ENCODE measurements at regions not wholly inside any gene's neighbourhood (a gene's known extent, or its start where the extent isn't known, plus 50 kb on each side); places are given as distances from the start of the nearest gene placed in this dataset.

DNA sequence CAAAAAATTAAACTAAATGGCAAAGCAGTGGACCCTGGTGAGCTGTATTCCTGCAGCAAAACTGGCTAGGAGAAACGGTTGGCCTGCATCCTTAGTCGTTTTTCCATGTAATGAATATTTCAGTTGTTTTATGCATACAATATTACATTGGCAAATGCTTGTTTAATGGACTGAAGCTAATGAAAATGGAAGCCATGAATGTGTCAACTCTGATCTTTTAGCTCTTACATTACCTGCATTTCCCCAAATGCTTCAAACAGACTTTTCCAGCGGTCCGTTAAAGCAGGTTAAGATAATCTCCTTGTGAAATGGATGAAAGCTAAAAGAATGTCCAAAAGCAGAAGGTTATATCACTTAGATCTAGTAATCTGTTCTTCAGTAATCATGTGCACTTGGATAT lies 686.3 kb upstream of the SETBP1 start:
- DNase-seq: no peak

DNA sequence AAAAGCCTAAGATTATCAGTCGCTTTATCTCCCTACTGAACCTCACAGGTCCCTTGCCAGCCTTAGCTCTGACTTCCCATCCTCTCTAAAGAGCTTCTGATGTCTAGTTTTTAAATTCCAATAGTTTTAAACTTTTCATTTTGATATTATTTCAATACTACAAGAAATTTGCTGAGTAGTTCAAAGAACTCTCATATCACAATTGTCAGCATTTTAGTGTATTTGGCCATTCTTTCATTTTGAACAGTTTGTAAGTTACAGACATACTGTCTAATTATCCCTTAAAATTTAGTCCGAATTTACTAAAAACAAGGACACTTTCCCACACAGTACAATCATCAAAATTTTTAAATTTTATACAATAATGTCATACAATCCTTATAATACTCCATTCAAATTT lies 666.8 kb upstream of the SETBP1 start:
- no peak for DNase-seq

DNA sequence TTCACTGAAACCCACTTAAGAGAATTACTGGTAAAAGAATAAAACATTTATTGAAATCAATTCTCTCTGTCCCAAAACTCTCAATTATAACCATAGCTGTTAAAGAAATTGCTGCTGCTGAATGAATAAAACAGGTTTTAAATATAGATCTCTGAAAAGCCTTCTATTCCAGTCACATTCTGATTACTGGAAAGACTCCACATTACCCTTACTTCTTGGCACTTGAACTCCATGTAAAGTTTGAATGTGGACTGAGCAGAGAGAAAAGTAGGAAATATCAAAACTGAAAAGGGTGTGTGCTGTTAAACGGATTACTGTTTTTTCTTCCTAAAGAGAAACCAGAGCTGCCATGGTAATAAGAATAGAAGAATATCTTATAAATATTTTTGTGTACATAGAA lies 655.3 kb upstream of the SETBP1 start:
- DNase-seq: no peak

DNA sequence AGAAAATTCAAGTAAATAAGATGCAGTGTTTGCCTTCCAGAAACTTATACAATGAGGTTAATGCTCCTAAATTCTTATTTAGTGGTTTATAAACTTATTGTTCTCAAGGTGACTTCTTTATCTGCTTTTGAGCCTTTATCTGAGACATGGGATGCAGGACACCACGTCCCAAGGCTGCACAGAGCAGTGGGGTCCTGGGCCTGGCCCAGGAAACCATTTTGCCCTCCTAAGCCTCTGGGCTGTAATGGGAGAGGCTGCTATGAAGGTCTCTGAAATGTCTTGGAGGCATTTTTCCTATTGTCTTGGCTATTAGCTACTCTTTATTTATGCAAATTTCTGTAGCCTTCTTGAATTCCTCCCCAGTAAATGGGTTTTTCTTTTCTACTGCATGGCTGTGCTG lies 652.6 kb upstream of the SETBP1 start:
- DNase-seq: no peak

DNA sequence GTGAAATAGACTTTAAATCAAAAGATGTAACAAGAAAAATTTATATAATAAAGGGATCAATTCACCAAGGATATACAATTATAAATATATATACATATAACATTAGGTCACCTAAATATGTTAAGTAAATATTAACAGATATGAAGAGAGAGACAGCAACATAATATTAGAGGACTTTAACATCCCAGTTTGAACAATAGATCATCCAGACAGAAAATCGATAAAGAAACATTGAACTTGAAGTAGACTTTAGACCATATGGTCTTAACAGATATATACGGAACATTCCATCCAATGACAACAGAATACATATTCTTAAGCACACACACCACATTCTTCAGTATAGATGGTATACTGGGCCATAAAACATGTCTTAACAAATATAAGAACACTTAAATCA lies 649.6 kb upstream of the SETBP1 start:
- no peak for DNase-seq

DNA sequence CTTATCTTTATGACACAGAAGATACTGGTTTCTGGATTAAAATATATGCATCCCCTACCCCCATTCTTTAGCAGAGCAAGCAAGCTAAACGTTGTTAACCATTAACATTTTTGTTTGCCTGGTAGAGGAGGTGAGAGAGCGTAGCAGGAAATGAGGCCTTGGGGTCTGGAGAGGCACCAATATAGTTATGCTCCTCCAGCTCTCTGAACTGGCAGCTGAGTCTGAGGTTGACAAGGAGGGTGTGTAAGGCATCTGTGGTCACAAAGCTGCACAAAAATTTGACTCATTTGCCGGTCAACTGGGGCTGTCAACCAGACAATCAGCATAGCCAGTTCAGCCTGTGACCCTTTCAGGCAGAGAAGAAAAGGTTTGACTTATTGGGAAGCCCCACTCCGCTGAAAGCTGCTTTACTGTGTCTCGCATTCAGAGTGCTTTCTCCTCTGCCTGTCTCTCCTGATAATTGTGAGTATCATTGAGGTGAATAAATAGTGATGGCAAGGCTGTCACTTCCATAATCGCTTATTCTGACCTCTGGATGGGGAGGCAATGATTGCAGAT lies 647.5 kb upstream of the SETBP1 start:
- no peak for DNase-seq

DNA sequence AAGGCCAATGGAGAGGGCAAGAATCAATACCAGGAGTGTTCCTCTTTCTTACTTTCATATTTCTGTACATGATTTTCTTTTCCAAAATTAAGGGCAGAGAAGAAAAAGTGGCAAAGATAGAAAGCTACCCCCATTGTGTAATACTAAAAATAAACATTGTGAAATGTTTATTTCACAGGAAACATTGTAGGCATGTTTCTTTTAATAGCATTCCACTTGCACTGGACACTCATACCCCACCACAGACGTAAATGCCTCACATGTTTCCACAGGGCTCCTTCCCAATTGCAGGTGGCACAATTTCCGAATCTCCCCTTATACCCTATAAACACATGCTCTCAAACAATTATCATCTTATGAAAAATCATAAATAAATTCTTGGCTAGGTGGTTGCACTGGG lies 645.1 kb upstream of the SETBP1 start:
- DNase-seq: no peak

DNA sequence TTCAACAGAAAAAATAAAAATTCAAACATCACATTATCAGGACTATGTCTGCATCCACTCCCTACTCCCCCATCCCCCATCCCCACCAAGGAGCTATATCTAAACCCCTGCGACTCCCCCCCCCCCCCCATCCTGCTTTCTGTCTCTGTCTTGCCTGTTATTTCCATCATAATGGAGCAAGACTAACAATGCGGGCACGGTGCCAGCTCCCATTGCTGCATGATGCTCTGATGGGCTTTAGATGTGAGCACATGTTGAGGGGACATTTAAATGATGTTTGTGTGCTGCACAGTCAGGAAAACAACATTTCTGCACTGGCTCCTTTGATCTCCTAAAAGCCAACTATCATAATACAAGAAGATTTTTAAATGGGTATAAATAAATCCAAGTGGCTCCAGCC lies 644.2 kb upstream of the SETBP1 start:
- no peak for DNase-seq

DNA sequence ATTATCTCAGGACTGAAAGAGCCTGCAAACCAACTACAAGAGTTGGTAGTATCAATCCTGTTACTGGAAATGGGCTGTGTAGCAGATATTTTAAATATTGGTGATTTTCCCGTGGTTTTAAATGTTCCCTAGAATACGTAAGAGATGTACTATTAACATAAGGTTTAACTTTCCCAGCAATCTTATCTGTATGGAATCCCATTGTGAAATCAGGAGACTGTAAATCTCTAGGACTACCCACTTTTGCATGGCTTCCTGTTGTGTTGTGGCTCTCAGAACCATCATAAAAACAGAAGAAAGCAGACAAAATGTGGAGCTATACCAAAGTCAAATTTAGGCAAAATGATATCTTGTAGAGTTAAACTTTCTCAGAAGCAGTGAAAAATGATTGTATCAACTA lies 641.5 kb upstream of the SETBP1 start:
- no peak for DNase-seq

DNA sequence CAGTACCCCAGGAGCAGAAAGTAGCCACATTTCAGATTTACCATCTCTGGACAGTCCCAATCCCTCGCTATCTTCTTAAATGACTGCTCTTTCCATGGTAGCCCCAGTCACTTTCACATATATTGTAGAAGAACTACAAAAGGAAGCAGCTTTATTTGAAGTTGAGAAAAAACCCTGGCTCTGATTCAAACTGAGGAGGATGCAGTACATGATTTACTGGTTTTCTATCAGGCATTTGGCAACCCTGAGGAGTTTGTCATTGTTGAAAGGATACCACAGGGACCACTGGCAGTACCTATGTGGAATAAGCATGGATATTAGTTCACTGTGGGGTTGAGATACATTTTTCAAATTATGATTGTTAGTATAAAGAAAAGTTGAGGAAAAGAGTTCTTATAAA lies 640.9 kb upstream of the SETBP1 start:
- DNase-seq: no peak

DNA sequence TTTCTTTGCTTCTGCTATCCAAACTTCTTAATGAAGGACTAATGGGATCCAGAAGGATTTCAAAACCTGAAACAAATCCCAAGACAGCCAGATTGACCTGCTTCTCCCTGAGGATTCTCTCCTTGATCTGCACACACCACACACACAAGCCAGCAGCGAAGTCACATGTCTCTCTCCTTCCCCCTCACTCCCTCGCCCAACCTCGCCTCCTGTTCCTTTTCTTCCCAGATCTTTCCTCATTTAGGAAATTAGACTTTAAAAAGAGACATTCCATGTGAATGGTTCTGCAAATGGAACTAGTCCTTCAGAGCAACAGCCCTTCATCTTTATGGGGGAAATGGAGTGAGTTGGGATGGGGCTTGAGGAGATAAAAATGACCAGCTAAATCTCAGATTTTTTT lies 639.1 kb upstream of the SETBP1 start:
- DNase-seq: no peak

DNA sequence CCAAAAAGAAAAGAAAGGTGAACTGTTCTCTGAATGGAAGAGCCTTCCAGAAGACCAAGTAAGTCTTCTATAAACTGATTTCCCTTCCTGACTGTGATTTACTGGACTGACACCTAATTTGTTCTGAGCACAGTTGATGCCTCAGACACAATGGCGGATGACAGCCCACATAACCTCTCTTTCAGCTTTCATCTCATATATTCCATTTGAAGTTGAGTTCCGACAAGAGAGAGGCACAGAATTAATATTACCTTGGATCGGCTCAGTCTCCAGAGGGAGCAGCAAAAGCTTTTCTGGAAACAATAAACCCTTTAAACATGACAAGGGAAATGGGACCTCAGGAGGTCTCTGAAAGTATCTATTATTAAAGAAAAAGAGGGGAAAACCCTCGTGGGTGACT lies 638.7 kb upstream of the SETBP1 start:
- no peak for DNase-seq

DNA sequence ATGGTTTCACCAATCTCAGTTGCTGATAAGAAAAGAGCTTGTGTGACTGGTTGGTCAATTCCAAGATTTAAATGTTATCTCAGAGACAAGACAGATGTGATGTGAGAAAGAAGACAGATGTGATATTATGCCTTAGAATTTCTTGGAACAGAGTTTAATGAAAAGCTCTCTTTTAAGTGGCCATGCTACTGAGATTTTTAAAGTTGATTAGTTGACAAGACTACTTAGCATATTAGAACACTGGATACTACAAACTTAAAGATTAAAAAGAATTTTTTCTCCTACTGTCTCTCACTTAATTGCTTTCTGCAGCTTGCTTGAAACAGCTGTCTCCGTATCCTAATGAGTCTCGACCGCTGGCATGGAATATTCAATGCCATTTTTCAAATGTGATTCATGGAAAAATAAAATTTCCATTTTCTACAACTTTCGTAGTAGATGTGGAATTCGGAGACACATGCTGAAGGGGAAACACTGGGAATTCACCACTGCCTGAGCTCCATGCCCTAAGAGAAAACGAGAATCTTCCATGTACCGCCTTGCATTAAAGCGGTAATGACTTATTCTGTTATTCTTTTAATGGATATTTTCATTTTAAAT lies 634.2 kb upstream of the SETBP1 start:
- DNase-seq: no peak

DNA sequence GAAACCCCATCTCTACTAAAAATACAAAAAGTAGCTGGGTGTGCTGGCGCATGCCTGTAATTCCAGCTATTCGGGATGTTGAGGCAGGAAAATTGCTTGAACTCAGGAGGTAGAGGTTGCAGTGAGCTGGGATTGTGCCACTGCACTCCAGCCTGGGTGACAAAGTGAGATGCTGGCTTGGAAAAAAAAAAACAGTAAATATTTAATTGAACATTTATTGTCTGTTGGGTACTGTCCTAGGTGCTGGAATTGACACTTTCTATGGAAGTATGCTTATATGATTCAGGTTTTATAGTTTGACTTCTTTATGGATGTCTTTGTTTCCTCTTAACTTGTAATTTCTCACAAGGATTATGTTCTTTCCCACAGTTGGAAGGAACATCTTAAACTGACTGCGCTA lies 633.1 kb upstream of the SETBP1 start:
- DNase-seq: no peak

DNA sequence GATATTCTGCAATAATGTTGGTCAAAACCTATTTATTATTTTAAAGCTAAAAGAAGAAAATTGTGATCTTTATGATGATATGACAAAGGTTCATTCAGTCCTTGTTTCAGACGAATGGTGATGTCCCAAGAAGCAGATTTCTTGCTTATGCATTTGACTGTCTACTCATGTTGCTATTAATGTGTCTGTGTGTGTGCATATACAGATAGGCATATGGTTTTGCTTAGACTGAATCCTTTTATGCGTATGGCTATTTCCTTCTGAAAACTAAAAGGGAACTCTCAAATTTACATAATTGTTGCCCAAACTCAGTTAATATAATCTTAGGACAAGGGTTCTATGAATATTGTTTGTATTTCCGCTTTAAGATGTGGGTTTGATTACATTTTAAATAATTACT lies 632.3 kb upstream of the SETBP1 start:
- DNase-seq: no peak

DNA sequence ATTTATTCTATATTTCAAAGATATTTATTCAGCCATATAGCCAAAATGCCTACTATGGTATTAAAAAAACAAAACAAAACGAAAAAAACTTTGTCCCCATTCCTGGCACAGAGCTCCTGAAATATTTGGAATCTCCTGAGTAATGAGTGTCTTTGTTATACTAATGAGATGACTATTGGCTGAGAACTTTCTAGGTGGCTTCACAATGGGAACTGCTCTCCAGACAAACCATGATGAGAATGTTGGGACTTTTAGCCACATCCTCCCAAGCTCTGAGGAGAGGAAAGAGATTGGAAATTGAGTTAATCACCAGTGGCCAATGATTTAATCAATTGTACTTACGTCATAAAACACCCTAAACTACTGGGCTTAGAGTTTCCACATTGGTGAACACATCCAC lies 631.8 kb upstream of the SETBP1 start:
- DNase-seq: no peak

DNA sequence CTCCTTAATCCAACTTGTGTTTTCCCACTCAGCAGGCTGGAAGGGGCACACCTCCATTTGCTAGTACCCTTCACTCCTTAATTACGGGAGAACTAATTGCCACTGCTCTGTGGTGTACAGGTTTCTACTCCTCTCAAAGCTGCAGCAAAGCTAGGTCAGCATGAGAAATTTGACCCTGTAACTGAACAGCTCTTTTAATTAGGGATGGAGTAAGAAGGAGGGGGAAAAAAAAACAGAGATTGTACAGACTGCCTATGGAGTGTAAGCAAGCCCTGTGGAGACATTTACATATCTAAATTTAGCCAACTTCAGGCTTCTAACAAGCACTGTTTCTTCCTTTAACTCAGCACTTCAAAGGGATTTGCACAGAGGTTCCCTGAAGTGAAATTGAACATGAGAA lies 629.7 kb upstream of the SETBP1 start:
- DNase-seq: no peak

DNA sequence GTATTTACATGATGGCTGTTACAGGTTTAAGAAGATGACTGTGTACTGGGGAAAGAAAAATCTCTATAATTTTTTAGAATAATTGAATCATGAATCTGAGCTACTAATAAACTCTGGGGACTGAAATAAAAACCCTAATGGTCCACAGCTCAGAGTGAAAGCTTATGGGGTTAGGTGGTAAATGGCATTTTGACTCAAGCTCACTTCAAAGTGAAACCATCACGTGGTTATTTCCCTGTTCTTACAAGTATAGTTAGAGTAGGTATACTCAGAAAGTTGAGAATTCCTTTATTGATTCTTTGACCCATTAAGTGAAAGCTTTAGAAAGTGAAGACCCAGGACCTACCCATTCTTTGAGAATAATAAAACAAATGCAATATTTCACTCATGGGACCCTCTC lies 626.2 kb upstream of the SETBP1 start:
- DNase-seq: no peak

DNA sequence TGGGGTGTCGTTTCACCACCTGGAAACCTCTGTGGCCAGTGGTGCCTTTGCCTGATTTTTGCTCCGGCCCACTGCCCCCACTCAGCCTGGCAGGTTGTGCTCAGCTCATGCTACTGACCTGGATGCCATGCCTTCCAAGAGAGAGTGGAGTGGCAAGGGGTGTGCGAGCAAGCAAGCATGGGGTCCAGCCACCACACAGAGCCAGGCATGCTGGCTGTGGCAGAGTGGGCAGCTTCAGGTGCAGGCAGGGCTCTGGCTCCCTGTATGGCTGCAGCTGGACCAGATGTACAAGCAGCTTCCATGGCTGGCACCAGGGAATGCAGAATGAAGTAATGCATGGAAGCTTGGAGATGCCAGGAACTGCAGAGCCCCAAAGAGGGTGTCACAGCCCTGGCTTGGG lies 620.5 kb upstream of the SETBP1 start:
- DNase-seq: no peak

DNA sequence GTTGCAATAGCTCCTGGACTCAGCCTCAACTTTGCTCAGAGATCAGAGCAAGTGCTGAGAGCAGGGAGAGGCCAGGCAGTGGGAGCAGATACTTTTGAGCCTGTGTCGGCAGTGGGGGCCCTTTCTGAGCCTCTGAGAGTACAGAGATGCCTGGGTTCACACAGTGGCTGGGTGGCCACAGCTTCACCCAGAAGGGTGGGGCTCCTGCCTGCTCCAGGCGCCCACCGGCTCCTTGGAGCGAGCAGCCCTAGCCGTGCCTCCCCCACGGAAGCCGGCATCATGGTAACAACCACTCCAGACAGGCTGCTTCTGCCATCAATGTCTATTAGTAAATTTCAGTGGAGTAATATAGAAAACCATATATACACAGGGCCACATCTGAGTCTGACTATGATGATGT lies 619.2 kb upstream of the SETBP1 start:
- DNase-seq: no peak

DNA sequence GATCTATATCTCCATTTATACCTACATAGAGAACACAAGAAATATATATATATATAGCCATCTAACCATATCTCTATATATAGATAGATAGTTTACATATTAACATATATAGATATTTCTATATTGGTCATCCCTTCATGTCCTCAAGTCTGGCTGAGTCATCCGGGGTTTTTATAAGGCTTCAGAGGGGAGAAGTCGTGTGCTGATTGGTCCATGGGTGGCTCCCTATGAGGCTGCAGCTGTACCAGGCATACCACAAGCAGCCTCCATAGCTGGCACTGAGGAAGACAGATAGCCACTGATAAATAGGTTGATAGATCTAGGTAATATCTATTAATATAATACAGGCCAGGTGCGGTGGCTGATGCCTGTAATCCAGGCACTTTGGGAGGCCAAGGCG lies 618.3 kb upstream of the SETBP1 start:
- DNase-seq: no peak

DNA sequence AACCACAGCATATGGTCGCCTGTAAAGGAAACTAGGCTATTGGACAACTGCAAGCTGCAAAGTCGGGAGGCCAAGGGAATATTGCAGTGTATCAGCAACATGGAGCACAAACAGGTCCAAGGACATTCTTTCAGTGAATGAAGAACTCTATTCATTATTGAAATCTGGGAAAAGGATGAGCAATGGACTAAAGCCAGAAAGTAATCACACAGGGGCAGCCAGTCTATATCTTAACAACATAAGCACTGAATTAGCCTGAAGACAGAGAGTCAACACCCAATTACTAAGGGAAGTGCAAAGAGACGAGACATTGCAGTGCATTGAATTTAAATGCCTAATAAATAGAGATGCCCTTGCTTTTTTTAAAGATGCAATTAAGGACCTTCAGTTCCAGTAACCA lies 615.5 kb upstream of the SETBP1 start:
- DNase-seq: no peak

DNA sequence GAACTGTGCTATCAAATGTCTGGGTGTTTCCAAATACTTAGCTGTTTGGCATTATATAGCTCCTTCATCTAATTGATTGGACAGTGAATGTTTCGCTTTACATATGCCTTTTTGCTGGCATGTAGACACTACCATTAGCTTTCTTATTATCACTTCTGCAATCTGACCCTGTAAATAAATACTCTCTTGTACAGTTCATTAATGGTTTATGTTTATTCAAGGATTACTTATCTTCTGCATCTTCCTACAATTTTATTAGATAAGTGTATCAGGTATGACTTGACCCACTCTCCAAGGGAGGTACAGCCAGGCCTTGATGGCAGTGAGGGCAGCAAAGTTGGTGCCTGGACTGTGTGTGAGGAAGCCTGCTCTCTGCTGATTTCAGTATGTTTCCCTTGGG lies 614.1 kb upstream of the SETBP1 start:
- DNase-seq: no peak

DNA sequence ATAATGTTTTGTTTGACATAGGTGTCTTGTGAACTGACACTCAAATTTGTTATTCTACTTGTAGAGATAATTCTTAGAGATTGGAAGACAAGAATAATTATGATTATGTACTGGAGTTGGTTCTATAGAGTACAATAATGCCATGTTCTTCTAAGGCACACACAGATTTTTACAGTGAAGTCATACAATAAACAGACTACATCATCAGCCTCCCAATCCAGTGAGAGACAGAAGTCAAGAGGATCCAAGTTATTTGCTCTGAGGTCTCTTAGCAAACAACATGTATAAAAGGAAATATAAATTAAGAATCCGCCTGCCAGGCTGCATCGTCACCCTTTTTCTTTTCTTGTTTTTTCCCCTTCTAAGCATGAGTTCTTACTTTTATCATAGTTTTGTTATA lies 613.5 kb upstream of the SETBP1 start:
- DNase-seq: no peak

DNA sequence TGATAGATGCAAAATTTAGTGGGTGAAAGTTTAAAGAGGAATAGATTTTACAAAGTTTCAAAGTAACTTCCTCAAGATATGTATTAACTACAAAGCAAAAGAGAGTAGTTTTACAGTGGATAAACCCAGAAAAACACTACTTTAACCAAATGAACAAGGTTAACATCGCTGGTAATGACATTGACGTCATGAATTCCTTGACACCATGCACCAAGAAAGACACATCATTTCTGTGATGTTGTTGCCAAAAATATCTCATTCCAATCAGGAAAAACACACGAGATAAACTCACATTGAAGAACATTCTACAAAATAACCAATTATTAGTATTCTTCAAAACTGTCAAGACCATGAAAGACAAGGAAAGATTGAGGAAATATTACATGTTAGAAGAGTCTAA lies 605.6 kb upstream of the SETBP1 start:
- DNase-seq: no peak

DNA sequence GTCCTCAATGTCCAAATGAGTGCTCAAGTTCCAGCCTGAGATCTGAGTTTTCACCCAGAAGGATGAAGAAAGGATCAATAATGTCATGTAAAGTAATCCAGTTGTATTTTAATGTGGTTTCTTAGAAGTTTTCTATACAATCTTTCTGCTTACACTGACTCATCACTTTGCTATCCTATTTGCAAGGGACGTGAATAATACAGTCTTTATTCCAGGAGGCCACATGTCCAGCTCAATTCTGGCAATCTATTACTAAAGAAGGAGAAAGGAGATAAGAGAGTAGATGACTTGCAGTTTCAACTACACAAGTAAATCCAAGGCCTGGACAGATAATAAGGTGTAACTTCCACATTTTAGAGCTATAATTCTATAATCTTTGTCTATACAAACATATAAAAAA lies 601.1 kb upstream of the SETBP1 start:
- DNase-seq: no peak

Data from CD4-positive, alpha-beta T cell treated with Interleukin-4 for 4 hours (primary cell).